ENCODE measurements at regions not wholly inside any gene's neighbourhood (a gene's known extent, or its start where the extent isn't known, plus 50 kb on each side); places are given as distances from the start of the nearest gene placed in this dataset.

DNA sequence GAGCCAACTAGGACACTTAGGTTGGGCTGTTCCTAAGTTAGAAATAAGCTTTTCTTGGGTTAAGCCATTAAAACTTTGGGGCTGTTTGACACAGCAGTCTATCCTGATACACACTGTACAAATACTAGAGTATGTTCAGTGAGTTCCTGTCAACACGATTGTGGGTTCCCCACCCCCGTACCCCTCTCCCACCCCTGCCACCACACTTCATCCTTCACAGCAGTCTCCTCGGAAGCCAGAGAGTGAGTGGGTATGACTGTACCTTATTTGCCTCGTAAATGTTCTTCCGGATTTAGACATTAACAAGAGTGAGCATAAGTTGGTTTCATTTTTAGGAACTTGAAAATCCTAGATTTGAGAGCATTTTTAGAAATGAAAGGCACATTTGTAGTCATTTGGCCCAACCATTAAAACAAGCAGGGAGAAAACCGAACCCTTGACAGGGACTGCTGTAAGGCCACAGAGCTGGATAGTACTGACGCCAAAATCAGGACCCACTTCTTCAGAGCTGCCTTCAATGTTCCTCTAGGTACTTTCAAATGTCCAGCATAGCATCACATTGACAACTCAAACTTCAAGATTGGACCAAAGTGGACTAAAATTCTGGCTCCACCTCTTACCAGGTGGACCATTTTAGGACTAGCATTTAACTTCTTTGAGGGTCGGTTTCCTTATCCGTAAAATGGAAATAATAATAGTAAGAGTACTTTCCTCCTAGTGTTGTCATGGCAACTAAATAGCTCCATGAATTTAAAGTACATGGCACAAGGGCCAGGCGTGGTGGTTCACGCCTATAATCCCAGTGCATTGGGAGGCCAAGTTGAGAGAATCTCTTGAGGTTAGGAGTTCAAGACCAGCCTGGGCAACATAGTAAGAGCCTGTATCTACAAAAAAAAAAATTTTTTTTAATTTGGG, 166.3 kb upstream of the SERTAD2 start (continued):
- no peak for TF ChIP-seq SP1 (IDR thresholded peaks at IDR 0.05; ENCODE audit: low read depth, low read length)
- TF ChIP-seq, protein P1, sequence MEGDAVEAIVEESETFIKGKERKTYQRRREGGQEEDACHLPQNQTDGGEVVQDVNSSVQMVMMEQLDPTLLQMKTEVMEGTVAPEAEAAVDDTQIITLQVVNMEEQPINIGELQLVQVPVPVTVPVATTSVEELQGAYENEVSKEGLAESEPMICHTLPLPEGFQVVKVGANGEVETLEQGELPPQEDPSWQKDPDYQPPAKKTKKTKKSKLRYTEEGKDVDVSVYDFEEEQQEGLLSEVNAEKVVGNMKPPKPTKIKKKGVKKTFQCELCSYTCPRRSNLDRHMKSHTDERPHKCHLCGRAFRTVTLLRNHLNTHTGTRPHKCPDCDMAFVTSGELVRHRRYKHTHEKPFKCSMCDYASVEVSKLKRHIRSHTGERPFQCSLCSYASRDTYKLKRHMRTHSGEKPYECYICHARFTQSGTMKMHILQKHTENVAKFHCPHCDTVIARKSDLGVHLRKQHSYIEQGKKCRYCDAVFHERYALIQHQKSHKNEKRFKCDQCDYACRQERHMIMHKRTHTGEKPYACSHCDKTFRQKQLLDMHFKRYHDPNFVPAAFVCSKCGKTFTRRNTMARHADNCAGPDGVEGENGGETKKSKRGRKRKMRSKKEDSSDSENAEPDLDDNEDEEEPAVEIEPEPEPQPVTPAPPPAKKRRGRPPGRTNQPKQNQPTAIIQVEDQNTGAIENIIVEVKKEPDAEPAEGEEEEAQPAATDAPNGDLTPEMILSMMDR (IDR thresholded peaks at IDR 0.05; ENCODE audit: control extremely low read depth in 1 of 3, insufficient read depth in 1 of 3, low read depth in 1 of 3, low read length in 3 of 3), result no peak
- TF ChIP-seq, protein P2, sequence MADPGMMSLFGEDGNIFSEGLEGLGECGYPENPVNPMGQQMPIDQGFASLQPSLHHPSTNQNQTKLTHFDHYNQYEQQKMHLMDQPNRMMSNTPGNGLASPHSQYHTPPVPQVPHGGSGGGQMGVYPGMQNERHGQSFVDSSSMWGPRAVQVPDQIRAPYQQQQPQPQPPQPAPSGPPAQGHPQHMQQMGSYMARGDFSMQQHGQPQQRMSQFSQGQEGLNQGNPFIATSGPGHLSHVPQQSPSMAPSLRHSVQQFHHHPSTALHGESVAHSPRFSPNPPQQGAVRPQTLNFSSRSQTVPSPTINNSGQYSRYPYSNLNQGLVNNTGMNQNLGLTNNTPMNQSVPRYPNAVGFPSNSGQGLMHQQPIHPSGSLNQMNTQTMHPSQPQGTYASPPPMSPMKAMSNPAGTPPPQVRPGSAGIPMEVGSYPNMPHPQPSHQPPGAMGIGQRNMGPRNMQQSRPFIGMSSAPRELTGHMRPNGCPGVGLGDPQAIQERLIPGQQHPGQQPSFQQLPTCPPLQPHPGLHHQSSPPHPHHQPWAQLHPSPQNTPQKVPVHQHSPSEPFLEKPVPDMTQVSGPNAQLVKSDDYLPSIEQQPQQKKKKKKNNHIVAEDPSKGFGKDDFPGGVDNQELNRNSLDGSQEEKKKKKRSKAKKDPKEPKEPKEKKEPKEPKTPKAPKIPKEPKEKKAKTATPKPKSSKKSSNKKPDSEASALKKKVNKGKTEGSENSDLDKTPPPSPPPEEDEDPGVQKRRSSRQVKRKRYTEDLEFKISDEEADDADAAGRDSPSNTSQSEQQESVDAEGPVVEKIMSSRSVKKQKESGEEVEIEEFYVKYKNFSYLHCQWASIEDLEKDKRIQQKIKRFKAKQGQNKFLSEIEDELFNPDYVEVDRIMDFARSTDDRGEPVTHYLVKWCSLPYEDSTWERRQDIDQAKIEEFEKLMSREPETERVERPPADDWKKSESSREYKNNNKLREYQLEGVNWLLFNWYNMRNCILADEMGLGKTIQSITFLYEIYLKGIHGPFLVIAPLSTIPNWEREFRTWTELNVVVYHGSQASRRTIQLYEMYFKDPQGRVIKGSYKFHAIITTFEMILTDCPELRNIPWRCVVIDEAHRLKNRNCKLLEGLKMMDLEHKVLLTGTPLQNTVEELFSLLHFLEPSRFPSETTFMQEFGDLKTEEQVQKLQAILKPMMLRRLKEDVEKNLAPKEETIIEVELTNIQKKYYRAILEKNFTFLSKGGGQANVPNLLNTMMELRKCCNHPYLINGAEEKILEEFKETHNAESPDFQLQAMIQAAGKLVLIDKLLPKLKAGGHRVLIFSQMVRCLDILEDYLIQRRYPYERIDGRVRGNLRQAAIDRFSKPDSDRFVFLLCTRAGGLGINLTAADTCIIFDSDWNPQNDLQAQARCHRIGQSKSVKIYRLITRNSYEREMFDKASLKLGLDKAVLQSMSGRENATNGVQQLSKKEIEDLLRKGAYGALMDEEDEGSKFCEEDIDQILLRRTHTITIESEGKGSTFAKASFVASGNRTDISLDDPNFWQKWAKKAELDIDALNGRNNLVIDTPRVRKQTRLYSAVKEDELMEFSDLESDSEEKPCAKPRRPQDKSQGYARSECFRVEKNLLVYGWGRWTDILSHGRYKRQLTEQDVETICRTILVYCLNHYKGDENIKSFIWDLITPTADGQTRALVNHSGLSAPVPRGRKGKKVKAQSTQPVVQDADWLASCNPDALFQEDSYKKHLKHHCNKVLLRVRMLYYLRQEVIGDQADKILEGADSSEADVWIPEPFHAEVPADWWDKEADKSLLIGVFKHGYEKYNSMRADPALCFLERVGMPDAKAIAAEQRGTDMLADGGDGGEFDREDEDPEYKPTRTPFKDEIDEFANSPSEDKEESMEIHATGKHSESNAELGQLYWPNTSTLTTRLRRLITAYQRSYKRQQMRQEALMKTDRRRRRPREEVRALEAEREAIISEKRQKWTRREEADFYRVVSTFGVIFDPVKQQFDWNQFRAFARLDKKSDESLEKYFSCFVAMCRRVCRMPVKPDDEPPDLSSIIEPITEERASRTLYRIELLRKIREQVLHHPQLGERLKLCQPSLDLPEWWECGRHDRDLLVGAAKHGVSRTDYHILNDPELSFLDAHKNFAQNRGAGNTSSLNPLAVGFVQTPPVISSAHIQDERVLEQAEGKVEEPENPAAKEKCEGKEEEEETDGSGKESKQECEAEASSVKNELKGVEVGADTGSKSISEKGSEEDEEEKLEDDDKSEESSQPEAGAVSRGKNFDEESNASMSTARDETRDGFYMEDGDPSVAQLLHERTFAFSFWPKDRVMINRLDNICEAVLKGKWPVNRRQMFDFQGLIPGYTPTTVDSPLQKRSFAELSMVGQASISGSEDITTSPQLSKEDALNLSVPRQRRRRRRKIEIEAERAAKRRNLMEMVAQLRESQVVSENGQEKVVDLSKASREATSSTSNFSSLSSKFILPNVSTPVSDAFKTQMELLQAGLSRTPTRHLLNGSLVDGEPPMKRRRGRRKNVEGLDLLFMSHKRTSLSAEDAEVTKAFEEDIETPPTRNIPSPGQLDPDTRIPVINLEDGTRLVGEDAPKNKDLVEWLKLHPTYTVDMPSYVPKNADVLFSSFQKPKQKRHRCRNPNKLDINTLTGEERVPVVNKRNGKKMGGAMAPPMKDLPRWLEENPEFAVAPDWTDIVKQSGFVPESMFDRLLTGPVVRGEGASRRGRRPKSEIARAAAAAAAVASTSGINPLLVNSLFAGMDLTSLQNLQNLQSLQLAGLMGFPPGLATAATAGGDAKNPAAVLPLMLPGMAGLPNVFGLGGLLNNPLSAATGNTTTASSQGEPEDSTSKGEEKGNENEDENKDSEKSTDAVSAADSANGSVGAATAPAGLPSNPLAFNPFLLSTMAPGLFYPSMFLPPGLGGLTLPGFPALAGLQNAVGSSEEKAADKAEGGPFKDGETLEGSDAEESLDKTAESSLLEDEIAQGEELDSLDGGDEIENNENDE (IDR thresholded peaks at IDR 0.05; ENCODE audit: insufficient replicate concordance, low read length), result no peak

All from H1 (cell line).